Prostate gland (tissue), 2 donors: ENCODE measurements at regions not wholly inside any gene's neighbourhood (a gene's known extent, or its start where the extent isn't known, plus 50 kb on each side); places are given as distances from the start of the nearest gene placed in this dataset.

Source experiments
- DNase-seq: peaks from one replicate; pipeline ENCODE4 v3.0.0-alpha.2; 2019; ENCODE audit warnings: low spot score
- H3K27ac ChIP-seq, 2 donors: fragments of 200-600 bp; sonication (generic); 2 replicates each; pipeline ENCODE4 v1.5.1; 2017 to 2019
- H3K27me3 ChIP-seq: fragments of 200-600 bp; sonication (generic); replicated peaks from 2 replicates; pipeline ENCODE4 v1.5.1; 2019; ENCODE audit not compliant: insufficient read depth
- H3K36me3 ChIP-seq, 2 donors: fragments of 200-600 bp; sonication (generic); 1 replicate in 1 of 2; 2 replicates in 1 of 2; pipeline versions ENCODE4 v1.5.1 to v1.8.1; 2017 to 2019
- H3K4me1 ChIP-seq: fragments of 200-600 bp; sonication (generic); replicated peaks from 2 replicates; pipeline ENCODE4 v1.5.1; 2019
- H3K4me3 ChIP-seq, 2 donors: fragments of 200-600 bp; sonication (generic); 2 replicates each; pipeline ENCODE4 v1.5.1; 2017 to 2019
- H3K9me3 ChIP-seq: fragments of 200-600 bp; sonication (generic); 2 replicates; pipeline ENCODE4 v1.5.1; 2017
- CTCF ChIP-seq, 4 experiments: fragments of 200-600 bp in 2 of 4; fragments of 450-650 bp in 2 of 4; sonication (generic) in 2 of 4; IDR thresholded peaks; 1 replicate in 3 of 4; 2 replicates in 1 of 4; pipeline ENCODE4 v1.5.1; 2016 to 2019; ENCODE audit warnings: antibody characterized with exemption in 4 of 4, mild to moderate bottlenecking in 2 of 4, moderate library complexity in 2 of 4
- POLR2A ChIP-seq: fragments of 450-650 bp; IDR thresholded peaks from one replicate; pipeline ENCODE4 v1.6.1; 2016; ENCODE audit warnings: antibody characterized with exemption, mild to moderate bottlenecking
- POLR2AphosphoS5 ChIP-seq: sonication (generic); formaldehyde crosslinking; IDR thresholded peaks from one replicate; pipeline ENCODE4 v1.6.1; 2017; ENCODE audit warnings: antibody characterized with exemption
- WGBS: methylation state at CpG from one replicate; pipeline ENCODE4 v1.1.5; 2018; 5-methylcytosine and 5-hydroxymethylcytosine counted together
- intact Hi-C: fragments of 100-400 bp; cut with DNase I; formaldehyde crosslinking; loops from one replicate; pipeline ENCODE4 v1.14.2; 2022

GRCh38 chr6:22442826-22443225 lies 126.5 kb upstream of the HDGFL1 start:
- 50% methylated on average over 1 of the region's 1 CpG for WGBS

GRCh38 chr6:22444330-22444729 lies 125.0 kb upstream of the HDGFL1 start:
- H3K36me3 ChIP-seq, result no peaks in the 10 kb centered on the region
- WGBS, result 53% methylated on average over 3 of the region's 3 CpGs
- no peak for DNase-seq
- no peak overlapping the region for H3K27ac ChIP-seq
- intact Hi-C loops, result no loop called here
- no peaks in the 10 kb centered on the region for H3K9me3 ChIP-seq
- H3K27me3 ChIP-seq, result no peaks in the 10 kb centered on the region
- no peak overlapping the region for H3K4me3 ChIP-seq
- H3K4me1 ChIP-seq, result no peaks in the 10 kb centered on the region
- TF ChIP-seq POLR2A, result no peak

More at GRCh38 chr6:22442826-22443225, 126.5 kb upstream of the HDGFL1 start:
- intact Hi-C loops, result no loop called here
- H3K9me3 ChIP-seq, result no peaks in the 10 kb centered on the region
- H3K36me3 ChIP-seq, result no peaks in the 10 kb centered on the region
- TF ChIP-seq POLR2AphosphoS5 (no peak), CTCF (IDR thresholded peaks at IDR 0.05) (no peak), POLR2A (no peak)
- no peak for DNase-seq
- H3K27ac ChIP-seq, result no peak overlapping the region
- H3K4me3 ChIP-seq, result no peak overlapping the region
- no peaks in the 10 kb centered on the region for H3K27me3 ChIP-seq
- no peaks in the 10 kb centered on the region for H3K4me1 ChIP-seq

- Histone ChIP-seq H3K27me3 (no peaks in the 10 kb centered on the region), H3K36me3 (no peaks in the 10 kb centered on the region), H3K27ac (no peak overlapping the region), H3K4me1 (no peaks in the 10 kb centered on the region), H3K9me3 (no peaks in the 10 kb centered on the region), H3K4me3 (no peak overlapping the region)
- WGBS, result 96% methylated on average over 2 of the region's 2 CpGs
- TF ChIP-seq POLR2AphosphoS5 (no peak), CTCF (IDR thresholded peaks at IDR 0.05) (no peak)
- intact Hi-C loops, result no loop called here
- DNase-seq, result no peak
These were observed 123.4 kb upstream of the HDGFL1 start for GRCh38 chr6:22445946-22446345.

GRCh38 chr6:22447249-22448196 lies 121.8 kb upstream of the HDGFL1 start:
- H3K9me3 ChIP-seq, result no peaks in the 10 kb centered on the region
- TF ChIP-seq POLR2A, result no peak
- no peak for TF ChIP-seq CTCF (IDR thresholded peaks at IDR 0.05)
- no peak for TF ChIP-seq POLR2AphosphoS5
- intact Hi-C loops, result no loop called here
- H3K4me1 ChIP-seq, result no peaks in the 10 kb centered on the region
- WGBS, result 59% methylated on average over 16 of the region's 16 CpGs
- DNase-seq, result no peak
- H3K36me3 ChIP-seq, result no peaks in the 10 kb centered on the region
- no peak overlapping the region for H3K27ac ChIP-seq
- H3K4me3 ChIP-seq, result no peak overlapping the region
- H3K27me3 ChIP-seq, result no peaks in the 10 kb centered on the region

GRCh38 chr6:22448291-22448711 lies 121.1 kb upstream of the HDGFL1 start:
- Histone ChIP-seq H3K9me3 (no peaks in the 10 kb centered on the region), H3K27me3 (no peaks in the 10 kb centered on the region), H3K4me3 (no peak overlapping the region), H3K4me1 (no peaks in the 10 kb centered on the region), H3K27ac (no peak overlapping the region), H3K36me3 (no peaks in the 10 kb centered on the region)
- no peak for DNase-seq
- intact Hi-C loops, result no loop called here
- no peak for TF ChIP-seq POLR2A
- TF ChIP-seq CTCF (IDR thresholded peaks at IDR 0.05), result no peak
- TF ChIP-seq POLR2AphosphoS5, result no peak
- 40% methylated on average over 6 of the region's 6 CpGs for WGBS
